ENCODE measurements at regions not wholly inside any gene's neighbourhood (a gene's known extent, or its start where the extent isn't known, plus 50 kb on each side); places are given as distances from the start of the nearest gene placed in this dataset.

- Histone ChIP-seq H3K79me2 (replicated peaks; ENCODE audit: insufficient read depth) (no peaks in the 10 kb centered on the region), H3K4me2 (no peak overlapping the region), H3K27me3 (ENCODE audit: insufficient read depth) (peaks cover 21% of the 10 kb centered on the region), H3K4me1 (ENCODE audit: insufficient read depth) (peaks cover 5% of the 10 kb centered on the region; the same call in 1 of the 2 replicates), H3K27ac (ENCODE audit: low read depth) (no peak overlapping the region), H3K9me2 (ENCODE audit: insufficient read depth) (peaks cover 9% of the 10 kb centered on the region; the same call in 1 of the 2 replicates), H3K36me3 (ENCODE audit: insufficient read depth) (peaks cover 7% of the 10 kb centered on the region; the same call in 1 of the 2 replicates), H3F3A (replicated peaks; ENCODE audit: low read depth) (no peaks in the 10 kb centered on the region), H4K20me1 (replicated peaks; ENCODE audit: insufficient read depth) (no peaks in the 10 kb centered on the region), H3K4me3 (no peak overlapping the region), H2AFZ (no peak overlapping the region)
- DNase-seq (ENCODE audit: low spot score) = no peak
- Mint-ChIP-seq H3K27ac (no peak overlapping the region), H3K4me3 (no peak overlapping the region), H3K27me3 (ENCODE audit: insufficient read depth, low read depth, poor library complexity) (peaks cover 20% of the 10 kb centered on the region), H3K4me1 (peaks cover 13% of the 10 kb centered on the region), H3K9me3 (peaks cover 37% of the 10 kb centered on the region), H3K36me3 (ENCODE audit: low read depth) (peaks cover 31% of the 10 kb centered on the region)
- ATAC-seq = no peak
- TF ChIP-seq REST (IDR thresholded peaks at IDR 0.05; ENCODE audit: unreplicated experiment) (no peak), CREB1 (CRISPR knock-in tag; IDR thresholded peaks at IDR 0.05; ENCODE audit: low read depth) (no peak), NANOG (IDR thresholded peaks at IDR 0.05; ENCODE audit: borderline replicate concordance) (no peak), POLR2AphosphoS5 (IDR thresholded peaks at IDR 0.05; ENCODE audit: low read depth) (no peak)
Observed at GRCh38 chr5:54887663-54888062, 97.7 kb downstream of the ESM1 start.

- Histone ChIP-seq H3K4me1 (ENCODE audit: insufficient read depth) (peaks cover 5% of the 10 kb centered on the region; the same call in 1 of the 2 replicates), H3K9me2 (ENCODE audit: insufficient read depth) (peaks cover 9% of the 10 kb centered on the region; the same call in 1 of the 2 replicates), H3K79me2 (replicated peaks; ENCODE audit: insufficient read depth) (no peaks in the 10 kb centered on the region), H3K4me2 (no peak overlapping the region), H3K27me3 (ENCODE audit: insufficient read depth) (peaks cover 29% of the 10 kb centered on the region), H4K20me1 (replicated peaks; ENCODE audit: insufficient read depth) (no peaks in the 10 kb centered on the region), H3K27ac (ENCODE audit: low read depth) (no peak overlapping the region), H3F3A (replicated peaks; ENCODE audit: low read depth) (no peaks in the 10 kb centered on the region), H2AFZ (no peak overlapping the region), H3K36me3 (ENCODE audit: insufficient read depth) (peaks cover 7% of the 10 kb centered on the region; the same call in 1 of the 2 replicates), H3K4me3 (no peak overlapping the region)
- no peak for ATAC-seq
- H3K36me3 Mint-ChIP-seq (ENCODE audit: low read depth) = peaks cover 31% of the 10 kb centered on the region
- TF ChIP-seq CTCF (conservative IDR thresholded peaks at IDR 0.05; ENCODE audit: low read depth in 2 of 2) (no peak), EZH2 (IDR thresholded peaks at IDR 0.05; ENCODE audit: low read depth, unreplicated experiment) (no peak)
- H3K27me3 Mint-ChIP-seq (ENCODE audit: insufficient read depth, low read depth, poor library complexity) = peaks cover 20% of the 10 kb centered on the region
- peaks cover 37% of the 10 kb centered on the region for H3K9me3 Mint-ChIP-seq
- H3K27ac Mint-ChIP-seq = no peak overlapping the region
- no peak for DNase-seq (ENCODE audit: low spot score)
- no peak overlapping the region for H3K4me3 Mint-ChIP-seq
- peaks cover 13% of the 10 kb centered on the region for H3K4me1 Mint-ChIP-seq
Observed at GRCh38 chr5:54886866-54887265, 98.5 kb downstream of the ESM1 start.

Data from GM23338 (cell line).